GM23338 (cell line): ENCODE measurements at regions not wholly inside any gene's neighbourhood (a gene's known extent, or its start where the extent isn't known, plus 50 kb on each side); places are given as distances from the start of the nearest gene placed in this dataset.

Experiments
- ATAC-seq: fragments of 200-7000 bp; cut with Tn5 transposase; 3 replicates; pipeline ENCODE4 v1.9.1; 2020
- DNase-seq: peaks from one replicate; pipeline ENCODE4 v3.0.0-alpha.2; 2015; ENCODE audit warnings: low spot score
- H2AFZ ChIP-seq: fragments of 200-600 bp; sonication (generic); 2 replicates; pipeline ENCODE4 v1.8.0; 2016; ENCODE audit warnings: antibody characterized with exemption, mild to moderate bottlenecking, moderate library complexity
- H3F3A ChIP-seq: fragments of 200-600 bp; sonication (generic); replicated peaks from 2 replicates; pipeline ENCODE4 v1.8.0; 2017; ENCODE audit warnings: antibody characterized with exemption, mixed run types, low read depth
- H3K27ac ChIP-seq: fragments of 200-600 bp; sonication (generic); 2 replicates; pipeline ENCODE4 v1.6.1; 2016; ENCODE audit warnings: low read depth
- H3K27me3 ChIP-seq: fragments of 200-600 bp; sonication (generic); 2 replicates; pipeline ENCODE4 v1.8.0; 2016; ENCODE audit warnings: mild to moderate bottlenecking, mixed run types, moderate library complexity; ENCODE audit not compliant: insufficient read depth
- H3K36me3 ChIP-seq: fragments of 200-600 bp; sonication (generic); 2 replicates; pipeline ENCODE4 v1.8.0; 2016; ENCODE audit warnings: mild to moderate bottlenecking; ENCODE audit not compliant: insufficient read depth
- H3K4me1 ChIP-seq: fragments of 200-600 bp; sonication (generic); 2 replicates; pipeline ENCODE4 v1.8.0; 2016; ENCODE audit warnings: mild to moderate bottlenecking, moderate library complexity; ENCODE audit not compliant: insufficient read depth
- H3K4me2 ChIP-seq: fragments of 200-600 bp; sonication (generic); 2 replicates; pipeline ENCODE4 v1.7.1; 2017; ENCODE audit warnings: mixed run types
- H3K4me3 ChIP-seq: fragments of 200-600 bp; sonication (generic); 2 replicates; pipeline ENCODE4 v1.6.1; 2016; ENCODE audit warnings: mixed run types
- H3K79me2 ChIP-seq: fragments of 200-600 bp; sonication (generic); replicated peaks from 2 replicates; pipeline ENCODE4 v1.8.0; 2017; ENCODE audit warnings: mild to moderate bottlenecking; ENCODE audit not compliant: insufficient read depth
- H3K9me2 ChIP-seq: fragments of 200-600 bp; sonication (generic); 2 replicates; pipeline ENCODE4 v1.8.0; 2017; ENCODE audit not compliant: insufficient read depth
- H4K20me1 ChIP-seq: fragments of 200-600 bp; sonication (generic); replicated peaks from 2 replicates; pipeline ENCODE4 v1.8.0; 2017; ENCODE audit warnings: mild to moderate bottlenecking; ENCODE audit not compliant: insufficient read depth
- H3K27ac Mint-ChIP-seq: 2 replicates; pipeline ENCODE4 v1.8.0; 2020; ENCODE audit warnings: inconsistent platforms, mild to moderate bottlenecking, moderate library complexity, mixed read lengths
- H3K27me3 Mint-ChIP-seq: 3 replicates; pipeline ENCODE4 v1.8.0; 2022; ENCODE audit warnings: low read depth, mild to moderate bottlenecking, moderate library complexity, mixed read lengths, inconsistent platforms; ENCODE audit not compliant: insufficient read depth, poor library complexity
- H3K36me3 Mint-ChIP-seq: 3 replicates; pipeline ENCODE4 v1.8.0; 2021; ENCODE audit warnings: low read depth, mild to moderate bottlenecking, inconsistent platforms, moderate library complexity, mixed read lengths
- H3K4me1 Mint-ChIP-seq: 3 replicates; pipeline ENCODE4 v1.8.0; 2020; ENCODE audit warnings: mild to moderate bottlenecking, inconsistent platforms, mixed read lengths
- H3K4me3 Mint-ChIP-seq: 3 replicates; pipeline ENCODE4 v1.8.0; 2021; ENCODE audit warnings: moderate library complexity, mild to moderate bottlenecking, inconsistent platforms, mixed read lengths
- H3K9me3 Mint-ChIP-seq: 3 replicates; pipeline ENCODE4 v1.8.0; 2020; ENCODE audit warnings: moderate library complexity, mild to moderate bottlenecking, inconsistent platforms, mixed read lengths
- CREB1 ChIP-seq: fragments of 250-450 bp; sonication (Bioruptor Pico); IDR thresholded peaks from 2 replicates; pipeline ENCODE4 v1.5.0; 2020; ENCODE audit warnings: low read depth, mild to moderate bottlenecking, moderate library complexity
- EZH2 ChIP-seq: fragments of 200-600 bp; sonication (generic); IDR thresholded peaks from one replicate; pipeline ENCODE4 v1.8.0; 2017; ENCODE audit warnings: antibody characterized with exemption, mild to moderate bottlenecking, low read depth; ENCODE audit not compliant: unreplicated experiment
- EZH2phosphoT487 ChIP-seq: fragments of 200-600 bp; sonication (generic); IDR thresholded peaks from one replicate; pipeline ENCODE4 v1.8.1; 2018; ENCODE audit warnings: antibody characterized with exemption; ENCODE audit not compliant: unreplicated experiment
- POLR2AphosphoS5 ChIP-seq: IDR thresholded peaks from 2 replicates; pipeline ENCODE4 v1.6.1; 2016; ENCODE audit warnings: antibody characterized with exemption, low read depth
- STAT1 ChIP-seq: IDR thresholded peaks from one replicate; pipeline ENCODE4 v1.6.1; 2016; ENCODE audit warnings: antibody characterized with exemption; ENCODE audit not compliant: unreplicated experiment
- ZNF114 ChIP-seq: fragments of 250-450 bp; sonication (Bioruptor Pico); IDR thresholded peaks from 2 replicates; pipeline ENCODE4 v1.5.0; 2020; ENCODE audit warnings: mild to moderate bottlenecking, moderate library complexity
- ZNF331 ChIP-seq: fragments of 250-450 bp; sonication (Bioruptor Pico); IDR thresholded peaks from 2 replicates; pipeline ENCODE4 v1.5.0; 2020; ENCODE audit warnings: low read depth, mild to moderate bottlenecking, moderate library complexity
- TF ChIP-seq, protein P1 (sequence below): fragments of 250-450 bp; sonication (Bioruptor Pico); IDR thresholded peaks from 2 replicates; pipeline ENCODE4 v1.5.0; 2020; ENCODE audit warnings: mild to moderate bottlenecking, moderate library complexity
- TF ChIP-seq, protein P2 (sequence below): IDR thresholded peaks from one replicate; pipeline ENCODE4 v1.6.1; 2018; ENCODE audit warnings: antibody characterized with exemption; ENCODE audit not compliant: unreplicated experiment
- TF ChIP-seq, protein P3 (sequence below): IDR thresholded peaks from 2 replicates; pipeline ENCODE4 v1.6.1; 2016; ENCODE audit warnings: antibody characterized with exemption

DNA sequence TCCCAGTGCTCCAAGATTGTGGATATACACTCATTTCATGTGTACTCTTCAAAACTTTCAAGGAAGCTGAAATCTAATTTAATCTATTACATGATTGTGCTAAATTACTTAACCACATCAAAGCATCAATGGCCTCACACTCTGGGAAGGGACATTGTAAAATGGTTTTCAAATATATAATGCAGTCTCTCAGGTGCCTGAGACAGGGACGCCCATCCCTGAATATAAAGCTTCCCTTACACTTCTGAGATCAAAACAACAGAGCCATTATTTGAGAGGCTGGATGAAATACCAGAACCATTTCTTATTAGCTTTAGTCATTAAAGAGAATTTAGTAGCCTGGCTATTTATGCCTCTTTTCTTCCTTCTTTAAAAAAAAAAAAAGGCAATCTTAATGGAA is 259.2 kb upstream of the NFIA start:
- Mint-ChIP-seq H3K4me3 (no peak overlapping the region), H3K27me3 (no peaks in the 10 kb centered on the region), H3K4me1 (no peaks in the 10 kb centered on the region), H3K27ac (no peak overlapping the region), H3K36me3 (no peaks in the 10 kb centered on the region), H3K9me3 (peaks cover 6% of the 10 kb centered on the region; the same call in 2 of the 3 replicates)
- ATAC-seq (no peak), DNase-seq (no peak)
- no peaks in the 10 kb centered on the region for H4K20me1 ChIP-seq
- TF ChIP-seq ZNF114 (CRISPR knock-in tag), result no peak
- TF ChIP-seq EZH2, result no peak
- TF ChIP-seq, protein P1, sequence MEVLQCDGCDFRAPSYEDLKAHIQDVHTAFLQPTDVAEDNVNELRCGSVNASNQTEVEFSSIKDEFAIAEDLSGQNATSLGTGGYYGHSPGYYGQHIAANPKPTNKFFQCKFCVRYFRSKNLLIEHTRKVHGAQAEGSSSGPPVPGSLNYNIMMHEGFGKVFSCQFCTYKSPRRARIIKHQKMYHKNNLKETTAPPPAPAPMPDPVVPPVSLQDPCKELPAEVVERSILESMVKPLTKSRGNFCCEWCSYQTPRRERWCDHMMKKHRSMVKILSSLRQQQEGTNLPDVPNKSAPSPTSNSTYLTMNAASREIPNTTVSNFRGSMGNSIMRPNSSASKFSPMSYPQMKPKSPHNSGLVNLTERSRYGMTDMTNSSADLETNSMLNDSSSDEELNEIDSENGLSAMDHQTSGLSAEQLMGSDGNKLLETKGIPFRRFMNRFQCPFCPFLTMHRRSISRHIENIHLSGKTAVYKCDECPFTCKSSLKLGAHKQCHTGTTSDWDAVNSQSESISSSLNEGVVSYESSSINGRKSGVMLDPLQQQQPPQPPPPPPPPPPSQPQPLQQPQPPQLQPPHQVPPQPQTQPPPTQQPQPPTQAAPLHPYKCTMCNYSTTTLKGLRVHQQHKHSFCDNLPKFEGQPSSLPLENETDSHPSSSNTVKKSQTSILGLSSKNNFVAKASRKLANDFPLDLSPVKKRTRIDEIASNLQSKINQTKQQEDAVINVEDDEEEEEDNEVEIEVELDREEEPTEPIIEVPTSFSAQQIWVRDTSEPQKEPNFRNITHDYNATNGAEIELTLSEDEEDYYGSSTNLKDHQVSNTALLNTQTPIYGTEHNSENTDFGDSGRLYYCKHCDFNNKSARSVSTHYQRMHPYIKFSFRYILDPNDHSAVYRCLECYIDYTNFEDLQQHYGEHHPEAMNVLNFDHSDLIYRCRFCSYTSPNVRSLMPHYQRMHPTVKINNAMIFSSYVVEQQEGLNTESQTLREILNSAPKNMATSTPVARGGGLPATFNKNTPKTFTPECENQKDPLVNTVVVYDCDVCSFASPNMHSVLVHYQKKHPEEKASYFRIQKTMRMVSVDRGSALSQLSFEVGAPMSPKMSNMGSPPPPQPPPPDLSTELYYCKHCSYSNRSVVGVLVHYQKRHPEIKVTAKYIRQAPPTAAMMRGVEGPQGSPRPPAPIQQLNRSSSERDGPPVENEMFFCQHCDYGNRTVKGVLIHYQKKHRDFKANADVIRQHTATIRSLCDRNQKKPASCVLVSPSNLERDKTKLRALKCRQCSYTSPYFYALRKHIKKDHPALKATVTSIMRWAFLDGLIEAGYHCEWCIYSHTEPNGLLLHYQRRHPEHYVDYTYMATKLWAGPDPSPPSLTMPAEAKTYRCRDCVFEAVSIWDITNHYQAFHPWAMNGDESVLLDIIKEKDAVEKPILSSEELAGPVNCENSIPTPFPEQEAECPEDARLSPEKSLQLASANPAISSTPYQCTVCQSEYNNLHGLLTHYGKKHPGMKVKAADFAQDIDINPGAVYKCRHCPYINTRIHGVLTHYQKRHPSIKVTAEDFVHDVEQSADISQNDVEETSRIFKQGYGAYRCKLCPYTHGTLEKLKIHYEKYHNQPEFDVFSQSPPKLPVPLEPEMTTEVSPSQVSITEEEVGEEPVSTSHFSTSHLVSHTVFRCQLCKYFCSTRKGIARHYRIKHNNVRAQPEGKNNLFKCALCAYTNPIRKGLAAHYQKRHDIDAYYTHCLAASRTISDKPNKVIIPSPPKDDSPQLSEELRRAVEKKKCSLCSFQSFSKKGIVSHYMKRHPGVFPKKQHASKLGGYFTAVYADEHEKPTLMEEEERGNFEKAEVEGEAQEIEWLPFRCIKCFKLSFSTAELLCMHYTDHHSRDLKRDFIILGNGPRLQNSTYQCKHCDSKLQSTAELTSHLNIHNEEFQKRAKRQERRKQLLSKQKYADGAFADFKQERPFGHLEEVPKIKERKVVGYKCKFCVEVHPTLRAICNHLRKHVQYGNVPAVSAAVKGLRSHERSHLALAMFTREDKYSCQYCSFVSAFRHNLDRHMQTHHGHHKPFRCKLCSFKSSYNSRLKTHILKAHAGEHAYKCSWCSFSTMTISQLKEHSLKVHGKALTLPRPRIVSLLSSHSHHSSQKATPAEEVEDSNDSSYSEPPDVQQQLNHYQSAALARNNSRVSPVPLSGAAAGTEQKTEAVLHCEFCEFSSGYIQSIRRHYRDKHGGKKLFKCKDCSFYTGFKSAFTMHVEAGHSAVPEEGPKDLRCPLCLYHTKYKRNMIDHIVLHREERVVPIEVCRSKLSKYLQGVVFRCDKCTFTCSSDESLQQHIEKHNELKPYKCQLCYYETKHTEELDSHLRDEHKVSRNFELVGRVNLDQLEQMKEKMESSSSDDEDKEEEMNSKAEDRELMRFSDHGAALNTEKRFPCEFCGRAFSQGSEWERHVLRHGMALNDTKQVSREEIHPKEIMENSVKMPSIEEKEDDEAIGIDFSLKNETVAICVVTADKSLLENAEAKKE (CRISPR knock-in tag), result no peak
- TF ChIP-seq EZH2phosphoT487, result no peak
- TF ChIP-seq, protein P2, sequence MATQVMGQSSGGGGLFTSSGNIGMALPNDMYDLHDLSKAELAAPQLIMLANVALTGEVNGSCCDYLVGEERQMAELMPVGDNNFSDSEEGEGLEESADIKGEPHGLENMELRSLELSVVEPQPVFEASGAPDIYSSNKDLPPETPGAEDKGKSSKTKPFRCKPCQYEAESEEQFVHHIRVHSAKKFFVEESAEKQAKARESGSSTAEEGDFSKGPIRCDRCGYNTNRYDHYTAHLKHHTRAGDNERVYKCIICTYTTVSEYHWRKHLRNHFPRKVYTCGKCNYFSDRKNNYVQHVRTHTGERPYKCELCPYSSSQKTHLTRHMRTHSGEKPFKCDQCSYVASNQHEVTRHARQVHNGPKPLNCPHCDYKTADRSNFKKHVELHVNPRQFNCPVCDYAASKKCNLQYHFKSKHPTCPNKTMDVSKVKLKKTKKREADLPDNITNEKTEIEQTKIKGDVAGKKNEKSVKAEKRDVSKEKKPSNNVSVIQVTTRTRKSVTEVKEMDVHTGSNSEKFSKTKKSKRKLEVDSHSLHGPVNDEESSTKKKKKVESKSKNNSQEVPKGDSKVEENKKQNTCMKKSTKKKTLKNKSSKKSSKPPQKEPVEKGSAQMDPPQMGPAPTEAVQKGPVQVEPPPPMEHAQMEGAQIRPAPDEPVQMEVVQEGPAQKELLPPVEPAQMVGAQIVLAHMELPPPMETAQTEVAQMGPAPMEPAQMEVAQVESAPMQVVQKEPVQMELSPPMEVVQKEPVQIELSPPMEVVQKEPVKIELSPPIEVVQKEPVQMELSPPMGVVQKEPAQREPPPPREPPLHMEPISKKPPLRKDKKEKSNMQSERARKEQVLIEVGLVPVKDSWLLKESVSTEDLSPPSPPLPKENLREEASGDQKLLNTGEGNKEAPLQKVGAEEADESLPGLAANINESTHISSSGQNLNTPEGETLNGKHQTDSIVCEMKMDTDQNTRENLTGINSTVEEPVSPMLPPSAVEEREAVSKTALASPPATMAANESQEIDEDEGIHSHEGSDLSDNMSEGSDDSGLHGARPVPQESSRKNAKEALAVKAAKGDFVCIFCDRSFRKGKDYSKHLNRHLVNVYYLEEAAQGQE, result no peak
- no peak for TF ChIP-seq CREB1
- TF ChIP-seq POLR2AphosphoS5, result no peak
- TF ChIP-seq, protein P3, sequence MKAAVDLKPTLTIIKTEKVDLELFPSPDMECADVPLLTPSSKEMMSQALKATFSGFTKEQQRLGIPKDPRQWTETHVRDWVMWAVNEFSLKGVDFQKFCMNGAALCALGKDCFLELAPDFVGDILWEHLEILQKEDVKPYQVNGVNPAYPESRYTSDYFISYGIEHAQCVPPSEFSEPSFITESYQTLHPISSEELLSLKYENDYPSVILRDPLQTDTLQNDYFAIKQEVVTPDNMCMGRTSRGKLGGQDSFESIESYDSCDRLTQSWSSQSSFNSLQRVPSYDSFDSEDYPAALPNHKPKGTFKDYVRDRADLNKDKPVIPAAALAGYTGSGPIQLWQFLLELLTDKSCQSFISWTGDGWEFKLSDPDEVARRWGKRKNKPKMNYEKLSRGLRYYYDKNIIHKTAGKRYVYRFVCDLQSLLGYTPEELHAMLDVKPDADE, result no peak
- no peak for TF ChIP-seq STAT1
- TF ChIP-seq ZNF331, result no peak
- H3K36me3 ChIP-seq, result no peaks in the 10 kb centered on the region
- no peak overlapping the region for H2AFZ ChIP-seq
- H3F3A ChIP-seq, result no peaks in the 10 kb centered on the region
- no peaks in the 10 kb centered on the region for H3K4me1 ChIP-seq
- H3K9me2 ChIP-seq, result no peaks in the 10 kb centered on the region
- H3K4me2 ChIP-seq, result no peak overlapping the region
- no peaks in the 10 kb centered on the region for H3K27me3 ChIP-seq
- H3K4me3 ChIP-seq, result no peak overlapping the region
- H3K27ac ChIP-seq, result no peak overlapping the region
- H3K79me2 ChIP-seq, result no peaks in the 10 kb centered on the region
